Osteoblast (primary cell): ENCODE measurements at regions not wholly inside any gene's neighbourhood (a gene's known extent, or its start where the extent isn't known, plus 50 kb on each side); places are given as distances from the start of the nearest gene placed in this dataset.

Source experiments
- DNase-seq: peaks from one replicate; pipeline ENCODE4 v3.0.0; 2011; ENCODE audit warnings: low spot score, mixed read lengths; ENCODE audit not compliant: insufficient read length; ENCODE audit errors: missing footprints
- H2AFZ ChIP-seq: 2 replicates; pipeline ENCODE4 v1.6.0; 2011; ENCODE audit warnings: mild to moderate bottlenecking, low read length
- H3K27ac ChIP-seq: 2 replicates; pipeline ENCODE4 v1.5.1; 2011; ENCODE audit warnings: mild to moderate bottlenecking, low read depth, low read length, moderate library complexity
- H3K27me3 ChIP-seq: 2 replicates; pipeline ENCODE4 v1.6.0; 2012; ENCODE audit warnings: mild to moderate bottlenecking, control low read depth, inconsistent platforms, low read length, moderate library complexity; ENCODE audit not compliant: insufficient read depth
- H3K36me3 ChIP-seq: 2 replicates; pipeline ENCODE4 v1.5.1; 2011; ENCODE audit warnings: mild to moderate bottlenecking, low read length, control low read depth, moderate library complexity; ENCODE audit not compliant: insufficient read depth
- H3K4me1 ChIP-seq: 2 replicates; pipeline ENCODE4 v1.5.1; 2011; ENCODE audit warnings: mild to moderate bottlenecking, low read length, control low read depth, moderate library complexity; ENCODE audit not compliant: insufficient read depth
- H3K4me2 ChIP-seq: 2 replicates; pipeline ENCODE4 v1.6.0; 2011; ENCODE audit warnings: mild to moderate bottlenecking, low read length; ENCODE audit not compliant: insufficient read depth
- H3K4me3 ChIP-seq: fragments of 200-600 bp; sonication (generic); 3 replicates; pipeline ENCODE4 v1.5.1; 2012; ENCODE audit warnings: mild to moderate bottlenecking, low read length, inconsistent platforms; ENCODE audit not compliant: insufficient read depth
- H3K79me2 ChIP-seq: 2 replicates; pipeline ENCODE4 v1.6.0; 2012; ENCODE audit warnings: mild to moderate bottlenecking, low read length, control low read depth, inconsistent platforms; ENCODE audit not compliant: insufficient read depth
- H3K9me3 ChIP-seq: 2 replicates; pipeline ENCODE4 v1.5.1; 2011; ENCODE audit warnings: low read depth, low read length, control low read depth
- H4K20me1 ChIP-seq: 2 replicates; pipeline ENCODE4 v1.6.0; 2012; ENCODE audit warnings: mild to moderate bottlenecking, low read length, control low read depth; ENCODE audit not compliant: insufficient read depth
- TF ChIP-seq, protein P1 (sequence below): IDR thresholded peaks from 2 replicates; pipeline ENCODE4 v1.5.1; 2011; ENCODE audit warnings: mild to moderate bottlenecking, low read depth, low read length, moderate library complexity; ENCODE audit errors: extremely low read depth

DNA sequence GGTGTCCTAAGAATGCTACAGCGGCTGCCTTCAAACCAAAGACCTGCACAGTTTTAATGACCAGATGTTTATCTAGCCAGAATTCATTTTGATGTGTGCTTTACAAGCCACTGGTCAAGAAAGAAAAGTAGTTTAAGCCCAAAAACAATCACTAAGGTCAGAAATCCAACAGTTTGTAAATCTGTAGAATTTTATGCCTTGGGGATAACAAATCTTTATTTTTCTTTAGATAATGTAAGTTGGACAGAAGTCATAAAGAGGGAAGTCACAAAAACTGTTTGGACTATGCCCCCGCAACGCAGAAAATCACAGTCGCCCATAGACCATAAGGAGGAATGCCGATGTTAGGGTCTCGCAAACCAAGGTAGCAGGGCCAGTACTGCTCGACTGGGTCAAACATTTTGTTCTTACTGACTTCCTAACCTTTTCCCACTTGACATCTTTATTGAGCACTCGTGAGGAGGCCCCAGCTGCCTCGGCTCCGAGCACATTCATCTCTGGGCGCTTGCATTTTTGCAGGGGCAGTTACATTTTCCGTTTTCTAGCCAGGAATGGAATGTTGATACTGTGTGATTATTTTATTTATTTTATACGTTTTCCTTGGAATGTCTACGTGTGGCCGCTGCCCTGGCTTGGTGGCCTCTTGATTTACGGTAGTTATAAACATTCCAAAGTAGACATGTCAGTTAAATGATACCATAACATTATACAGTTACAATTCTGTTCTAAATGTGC lies 56.7 kb upstream of the APCDD1L start:
- peak; percentile 93 for DNase-seq
- no peak overlapping the region for H2AFZ ChIP-seq
- TF ChIP-seq, protein P1, sequence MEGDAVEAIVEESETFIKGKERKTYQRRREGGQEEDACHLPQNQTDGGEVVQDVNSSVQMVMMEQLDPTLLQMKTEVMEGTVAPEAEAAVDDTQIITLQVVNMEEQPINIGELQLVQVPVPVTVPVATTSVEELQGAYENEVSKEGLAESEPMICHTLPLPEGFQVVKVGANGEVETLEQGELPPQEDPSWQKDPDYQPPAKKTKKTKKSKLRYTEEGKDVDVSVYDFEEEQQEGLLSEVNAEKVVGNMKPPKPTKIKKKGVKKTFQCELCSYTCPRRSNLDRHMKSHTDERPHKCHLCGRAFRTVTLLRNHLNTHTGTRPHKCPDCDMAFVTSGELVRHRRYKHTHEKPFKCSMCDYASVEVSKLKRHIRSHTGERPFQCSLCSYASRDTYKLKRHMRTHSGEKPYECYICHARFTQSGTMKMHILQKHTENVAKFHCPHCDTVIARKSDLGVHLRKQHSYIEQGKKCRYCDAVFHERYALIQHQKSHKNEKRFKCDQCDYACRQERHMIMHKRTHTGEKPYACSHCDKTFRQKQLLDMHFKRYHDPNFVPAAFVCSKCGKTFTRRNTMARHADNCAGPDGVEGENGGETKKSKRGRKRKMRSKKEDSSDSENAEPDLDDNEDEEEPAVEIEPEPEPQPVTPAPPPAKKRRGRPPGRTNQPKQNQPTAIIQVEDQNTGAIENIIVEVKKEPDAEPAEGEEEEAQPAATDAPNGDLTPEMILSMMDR, result no peak

GRCh38 chr20:58571356-58571692 lies 56.1 kb upstream of the APCDD1L start:
- peaks cover 23% of the 10 kb centered on the region for H3K4me1 ChIP-seq
- no peaks in the 10 kb centered on the region for H3K27me3 ChIP-seq
- peak overlapping the region; percentile 54 for H3K4me2 ChIP-seq
- no peaks in the 10 kb centered on the region for H3K79me2 ChIP-seq
- no peak overlapping the region for H3K4me3 ChIP-seq
- no peak overlapping the region for H2AFZ ChIP-seq
- DNase-seq, result no peak
- H3K9me3 ChIP-seq, result no peaks in the 10 kb centered on the region
- peaks cover 8% of the 10 kb centered on the region for H3K36me3 ChIP-seq
- no peaks in the 10 kb centered on the region for H4K20me1 ChIP-seq
- TF ChIP-seq, protein P1, result no peak
- H3K27ac ChIP-seq, result peak overlapping the region; percentile 86

More for the DNA sequence above, 56.7 kb upstream of the APCDD1L start:
- H3K4me1 ChIP-seq, result peaks cover 23% of the 10 kb centered on the region
- no peaks in the 10 kb centered on the region for H3K79me2 ChIP-seq
- no peaks in the 10 kb centered on the region for H4K20me1 ChIP-seq
- no peak overlapping the region for H3K4me3 ChIP-seq
- no peaks in the 10 kb centered on the region for H3K27me3 ChIP-seq
- peaks cover 8% of the 10 kb centered on the region for H3K36me3 ChIP-seq
- H3K4me2 ChIP-seq, result peak overlapping the region; percentile 54
- peak overlapping the region; percentile 86 for H3K27ac ChIP-seq
- no peaks in the 10 kb centered on the region for H3K9me3 ChIP-seq

GRCh38 chr20:58570204-58570859 lies 55.1 kb upstream of the APCDD1L start:
- Histone ChIP-seq H3K4me2 (no peak overlapping the region), H2AFZ (no peak overlapping the region), H3K4me3 (no peak overlapping the region), H4K20me1 (no peaks in the 10 kb centered on the region), H3K4me1 (peaks cover 23% of the 10 kb centered on the region), H3K27ac (no peak overlapping the region), H3K36me3 (peaks cover 8% of the 10 kb centered on the region), H3K27me3 (no peaks in the 10 kb centered on the region), H3K79me2 (no peaks in the 10 kb centered on the region), H3K9me3 (no peaks in the 10 kb centered on the region)
- TF ChIP-seq, protein P1, result no peak
- DNase-seq, result no peak

GRCh38 chr20:58569241-58570125 lies 54.3 kb upstream of the APCDD1L start:
- Histone ChIP-seq H3K4me1 (peaks cover 25% of the 10 kb centered on the region), H3K27ac (no peak overlapping the region), H3K9me3 (no peaks in the 10 kb centered on the region), H3K79me2 (no peaks in the 10 kb centered on the region), H3K4me2 (no peak overlapping the region), H3K36me3 (peaks cover 8% of the 10 kb centered on the region), H3K4me3 (no peak overlapping the region), H3K27me3 (no peaks in the 10 kb centered on the region), H2AFZ (no peak overlapping the region), H4K20me1 (no peaks in the 10 kb centered on the region)
- no peak for DNase-seq
- TF ChIP-seq, protein P1, result no peak
